Uterus (tissue), 3 donors: ENCODE measurements at regions not wholly inside any gene's neighbourhood (a gene's known extent, or its start where the extent isn't known, plus 50 kb on each side); places are given as distances from the start of the nearest gene placed in this dataset.

Source experiments
- DNase-seq, 2 donors: peaks; one replicate each; pipeline ENCODE4 v3.0.0-alpha.2; 2019 to 2020
- H3K27ac ChIP-seq, 2 donors: fragments of 200-600 bp; sonication (generic); 1 replicate in 1 of 2; 2 replicates in 1 of 2; pipeline ENCODE4 v1.5.1; 2016 to 2018
- H3K27me3 ChIP-seq, 2 donors: fragments of 200-600 bp; sonication (generic); one replicate each; pipeline ENCODE4 v1.5.1; 2018 to 2019; ENCODE audit warnings: control low read depth in 1 of 2
- H3K36me3 ChIP-seq, 2 donors: fragments of 200-600 bp; sonication (generic); one replicate each; pipeline ENCODE4 v1.5.1; 2019; ENCODE audit warnings: control low read depth in 1 of 2
- H3K4me1 ChIP-seq, 2 donors: fragments of 200-600 bp; sonication (generic); one replicate each; pipeline ENCODE4 v1.5.1; 2018 to 2019; ENCODE audit warnings: control low read depth in 1 of 2
- H3K4me3 ChIP-seq, 2 donors: fragments of 200-600 bp; sonication (generic); 1 replicate in 1 of 2; 2 replicates in 1 of 2; pipeline ENCODE4 v1.5.1; 2018 to 2019; ENCODE audit warnings: mild to moderate bottlenecking in 1 of 2
- H3K9me3 ChIP-seq, 2 donors: fragments of 200-600 bp; sonication (generic); one replicate each; pipeline ENCODE4 v1.5.1; 2019; ENCODE audit warnings: control low read depth in 1 of 2
- POLR2A ChIP-seq, 2 donors: fragments of 450-650 bp; IDR thresholded peaks; one replicate each; pipeline ENCODE4 v1.6.1; 2016; ENCODE audit warnings: antibody characterized with exemption in 2 of 2, mild to moderate bottlenecking in 1 of 2, moderate library complexity in 1 of 2
- intact Hi-C: fragments of 100-400 bp; cut with DNase I; formaldehyde crosslinking; loops from one replicate; pipeline ENCODE4 v1.15.1; 2023; ENCODE audit warnings: low total_unique reads
- TF ChIP-seq, protein P1 (sequence below), 4 experiments: fragments of 200-600 bp in 2 of 4; fragments of 450-650 bp in 2 of 4; sonication (generic) in 2 of 4; IDR thresholded peaks; one replicate each; pipeline ENCODE4 v1.5.1; 2016 to 2019; ENCODE audit warnings: antibody characterized with exemption in 4 of 4, mild to moderate bottlenecking in 2 of 4, moderate library complexity in 1 of 4
- donor health status: DM: yes; HTN: yes; CAD: no.

GRCh38 chr12:24102676-24103075, 153.2 kb upstream of the SOX5 start:
- intact Hi-C loops: no loop called here
- no peaks in the 10 kb centered on the region for H3K27me3 ChIP-seq
- DNase-seq: no peak
- H3K4me1 ChIP-seq: no peaks in the 10 kb centered on the region
- H3K4me3 ChIP-seq: no peak overlapping the region
- no peaks in the 10 kb centered on the region for H3K36me3 ChIP-seq
- peaks cover 0 to 3% of the 10 kb centered on the region in 2 donors for H3K9me3 ChIP-seq
- no peak overlapping the region for H3K27ac ChIP-seq
- TF ChIP-seq, protein P1, sequence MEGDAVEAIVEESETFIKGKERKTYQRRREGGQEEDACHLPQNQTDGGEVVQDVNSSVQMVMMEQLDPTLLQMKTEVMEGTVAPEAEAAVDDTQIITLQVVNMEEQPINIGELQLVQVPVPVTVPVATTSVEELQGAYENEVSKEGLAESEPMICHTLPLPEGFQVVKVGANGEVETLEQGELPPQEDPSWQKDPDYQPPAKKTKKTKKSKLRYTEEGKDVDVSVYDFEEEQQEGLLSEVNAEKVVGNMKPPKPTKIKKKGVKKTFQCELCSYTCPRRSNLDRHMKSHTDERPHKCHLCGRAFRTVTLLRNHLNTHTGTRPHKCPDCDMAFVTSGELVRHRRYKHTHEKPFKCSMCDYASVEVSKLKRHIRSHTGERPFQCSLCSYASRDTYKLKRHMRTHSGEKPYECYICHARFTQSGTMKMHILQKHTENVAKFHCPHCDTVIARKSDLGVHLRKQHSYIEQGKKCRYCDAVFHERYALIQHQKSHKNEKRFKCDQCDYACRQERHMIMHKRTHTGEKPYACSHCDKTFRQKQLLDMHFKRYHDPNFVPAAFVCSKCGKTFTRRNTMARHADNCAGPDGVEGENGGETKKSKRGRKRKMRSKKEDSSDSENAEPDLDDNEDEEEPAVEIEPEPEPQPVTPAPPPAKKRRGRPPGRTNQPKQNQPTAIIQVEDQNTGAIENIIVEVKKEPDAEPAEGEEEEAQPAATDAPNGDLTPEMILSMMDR (IDR thresholded peaks at IDR 0.05): no peak
- TF ChIP-seq POLR2A (IDR thresholded peaks at IDR 0.05): no peak

DNA sequence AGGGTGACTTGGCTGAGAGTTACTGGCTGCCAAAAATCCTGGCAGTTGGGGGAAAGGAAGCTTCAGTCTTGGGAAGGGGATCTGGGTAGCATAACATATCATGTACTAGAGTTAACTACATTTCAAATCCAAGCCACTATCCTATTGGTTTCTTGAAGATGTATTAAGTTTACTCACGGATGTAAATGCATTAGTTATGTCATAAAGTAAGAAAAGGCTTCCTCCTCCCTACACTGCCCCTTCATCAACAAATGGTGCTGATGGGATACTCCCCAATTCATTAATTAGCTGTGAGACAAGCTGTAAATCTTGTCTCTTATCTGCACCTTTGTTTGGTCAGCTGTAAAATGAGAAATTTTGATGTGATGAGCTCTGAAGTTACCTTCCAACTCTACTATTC, 150.1 kb upstream of the SOX5 start:
- peaks cover 0 to 2% of the 10 kb centered on the region in 2 donors for H3K9me3 ChIP-seq
- no peak for TF ChIP-seq POLR2A (IDR thresholded peaks at IDR 0.05)
- TF ChIP-seq, protein P1 (IDR thresholded peaks at IDR 0.05): no peak
- H3K36me3 ChIP-seq: no peaks in the 10 kb centered on the region
- intact Hi-C loops: no loop called here
- no peak overlapping the region for H3K4me3 ChIP-seq
- no peak overlapping the region for H3K27ac ChIP-seq
- no peaks in the 10 kb centered on the region for H3K4me1 ChIP-seq
- no peak for DNase-seq
- H3K27me3 ChIP-seq: no peaks in the 10 kb centered on the region

GRCh38 chr12:24095245-24095644, 145.8 kb upstream of the SOX5 start:
- Histone ChIP-seq H3K36me3 (no peaks in the 10 kb centered on the region), H3K4me3 (no peak overlapping the region), H3K4me1 (no peaks in the 10 kb centered on the region), H3K27me3 (no peaks in the 10 kb centered on the region), H3K27ac (no peak overlapping the region), H3K9me3 (no peaks in the 10 kb centered on the region)
- no peak for DNase-seq
- TF ChIP-seq, protein P1 (IDR thresholded peaks at IDR 0.05): no peak
- TF ChIP-seq POLR2A (IDR thresholded peaks at IDR 0.05): no peak
- intact Hi-C loops: no loop called here

GRCh38 chr12:24089510-24089890, 140.0 kb upstream of the SOX5 start:
- intact Hi-C loops: no loop called here
- TF ChIP-seq, protein P1 (IDR thresholded peaks at IDR 0.05): no peak
- no peak for TF ChIP-seq POLR2A (IDR thresholded peaks at IDR 0.05)
- H3K4me1 ChIP-seq: peaks cover 0 to 2% of the 10 kb centered on the region in 2 donors
- DNase-seq: no peak
- no peak overlapping the region for H3K27ac ChIP-seq
- H3K36me3 ChIP-seq: no peaks in the 10 kb centered on the region
- no peaks in the 10 kb centered on the region for H3K27me3 ChIP-seq
- H3K4me3 ChIP-seq: no peak overlapping the region
- no peaks in the 10 kb centered on the region for H3K9me3 ChIP-seq

DNA sequence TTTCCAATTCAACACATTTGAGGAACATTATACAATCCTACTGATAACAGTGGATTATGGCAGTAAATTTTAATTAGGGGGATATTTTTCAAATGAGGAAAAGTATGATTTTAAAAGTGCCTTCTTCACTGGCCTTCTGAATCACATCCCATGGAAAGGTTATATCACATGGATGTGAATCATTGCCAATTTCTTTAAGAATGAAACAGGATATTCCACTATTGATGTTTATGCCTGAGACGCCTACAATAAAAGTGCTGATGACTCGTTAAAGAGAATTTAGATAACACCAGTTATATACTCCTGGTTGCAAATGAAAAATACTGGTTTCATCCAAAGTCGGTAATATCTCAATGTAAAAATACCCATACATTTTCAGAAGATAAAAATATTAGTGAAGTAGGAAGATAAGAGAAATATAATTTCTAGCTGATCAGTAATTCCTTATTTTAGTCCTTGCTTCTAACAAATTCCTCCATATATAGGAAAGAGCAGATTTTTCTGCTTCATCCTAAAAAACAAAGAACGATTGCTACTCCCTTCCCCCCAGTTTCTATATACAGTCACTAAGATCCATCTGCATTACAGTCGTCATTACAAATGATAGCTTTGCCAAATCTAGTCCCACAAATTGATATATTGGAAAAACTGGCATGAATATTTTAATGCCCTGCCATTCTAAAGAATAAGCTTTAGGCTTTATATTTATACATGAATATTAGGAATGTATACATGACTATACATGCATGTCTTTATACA, 139.5 kb upstream of the SOX5 start:
- no peak for DNase-seq
- Histone ChIP-seq H3K27ac (no peak overlapping the region), H3K4me1 (peaks cover 0 to 2% of the 10 kb centered on the region in 2 donors), H3K4me3 (no peak overlapping the region), H3K36me3 (no peaks in the 10 kb centered on the region), H3K27me3 (no peaks in the 10 kb centered on the region), H3K9me3 (no peaks in the 10 kb centered on the region)
- no peak for TF ChIP-seq POLR2A (IDR thresholded peaks at IDR 0.05)
- TF ChIP-seq, protein P1 (IDR thresholded peaks at IDR 0.05): no peak
- intact Hi-C loops: no loop called here
